Frontal cortex (tissue), 3 donors: ENCODE measurements at regions not wholly inside any gene's neighbourhood (a gene's known extent, or its start where the extent isn't known, plus 50 kb on each side); places are given as distances from the start of the nearest gene placed in this dataset.

Source experiments
- DNase-seq, 2 donors: peaks; one replicate each; pipeline ENCODE4 v3.0.0; 2012; ENCODE audit warnings: low spot score in 2 of 2
- FAIRE-seq: peaks from 2 replicates; lab custom pipeline; 2012; peaks lifted over from hg19 to GRCh38; lab: Jason Lieb, UNC
- donor health status: control.
- donor health status: control.
- donor health status: control.

DNA sequence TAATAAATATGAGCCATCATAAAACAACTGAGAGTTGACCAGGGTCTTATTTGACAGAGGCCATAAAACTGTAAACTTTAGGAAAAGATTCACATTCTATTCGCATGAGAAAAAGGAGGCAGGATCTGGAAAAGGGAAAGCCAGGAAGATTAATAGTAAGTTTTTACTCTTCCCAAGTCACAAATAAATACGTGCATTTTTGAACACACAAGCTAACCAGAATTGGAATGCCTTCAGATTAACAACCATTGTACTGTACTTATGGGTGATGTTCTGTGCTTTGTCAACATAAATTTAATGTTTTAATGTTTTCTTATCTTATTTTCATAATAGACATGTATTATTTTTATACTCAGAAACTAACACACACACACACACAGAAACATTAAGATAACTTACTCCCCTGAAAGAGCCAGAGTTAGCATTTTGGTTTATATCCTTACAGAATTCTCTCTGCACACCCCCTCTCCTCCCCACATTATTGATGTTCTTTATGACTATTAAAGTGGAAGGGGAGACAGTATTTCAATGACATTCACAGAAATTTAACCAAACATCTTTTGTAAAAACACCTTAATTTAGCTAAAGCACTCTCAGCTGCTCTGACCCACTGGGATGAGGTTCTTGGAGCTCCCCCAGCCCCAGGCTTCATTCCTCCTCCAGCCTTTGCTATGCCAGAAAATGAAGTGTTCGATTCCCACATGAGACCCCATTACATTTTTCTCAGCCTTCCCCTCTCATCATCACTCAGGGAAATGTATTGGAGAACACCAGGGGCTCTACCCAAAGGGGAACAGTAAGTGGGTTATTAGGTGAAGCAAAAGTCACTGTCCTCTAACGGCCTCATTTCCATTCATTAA is 155.5 kb downstream of the ESM1 start:
- no peak for FAIRE-seq
- no peak for DNase-seq

DNA sequence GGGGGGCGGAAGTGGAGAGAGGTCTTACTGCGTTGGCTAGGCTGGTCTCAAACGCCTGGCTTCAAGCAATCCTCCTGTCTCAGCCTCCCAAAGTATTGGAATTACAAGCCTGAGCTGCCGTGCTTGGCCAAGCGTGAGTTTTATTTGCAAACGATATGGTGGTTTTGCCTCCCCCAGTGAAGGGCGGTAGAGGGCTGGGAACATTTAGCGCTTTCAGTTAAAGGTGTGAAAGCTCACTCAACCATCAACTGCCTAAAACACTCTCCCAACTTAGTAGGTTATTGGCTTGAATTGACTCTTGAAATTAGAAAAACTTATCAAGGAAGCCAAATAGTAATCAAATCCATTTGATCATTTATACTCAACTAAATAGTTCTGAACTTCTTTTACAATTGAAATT is 156.3 kb downstream of the ESM1 start:
- FAIRE-seq (no peak), DNase-seq (no peak)

DNA sequence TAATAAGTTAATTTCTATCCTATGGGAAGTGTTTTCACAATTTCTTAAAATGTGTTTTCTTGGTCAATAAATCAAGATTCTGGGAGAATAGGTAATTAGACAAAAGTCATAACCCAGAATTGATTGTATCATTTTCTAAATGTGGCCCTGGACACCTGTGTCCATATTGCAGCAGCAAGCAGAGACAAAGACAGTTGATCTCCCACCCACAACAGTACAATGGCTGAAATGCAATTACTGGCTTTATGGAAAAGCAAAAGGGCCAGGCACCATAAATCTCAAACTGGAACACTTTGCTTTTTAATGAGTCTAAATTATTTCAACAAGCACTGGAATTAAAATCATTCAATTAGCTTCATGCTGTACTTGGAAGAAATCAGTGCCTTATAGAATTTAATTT is 157.2 kb downstream of the ESM1 start:
- DNase-seq = no peak
- FAIRE-seq = no peak

DNA sequence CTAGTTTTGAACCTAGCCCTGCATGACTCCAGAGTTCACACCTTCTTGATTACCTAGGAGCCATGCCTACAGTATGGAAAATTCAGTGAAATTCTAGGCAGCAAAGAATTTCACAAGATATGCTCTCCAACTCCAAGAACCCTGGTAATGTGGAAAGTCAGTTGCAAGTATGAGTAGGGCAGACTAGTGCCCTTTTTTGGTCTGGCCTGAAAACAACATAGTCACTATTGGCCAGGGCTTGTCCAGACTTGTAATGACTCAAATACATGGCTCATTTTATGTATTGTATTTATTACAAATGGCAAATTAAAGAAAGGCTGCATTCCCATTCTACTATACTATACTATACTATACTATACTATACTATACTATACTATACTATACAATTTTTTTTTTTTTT is 160.4 kb downstream of the ESM1 start:
- FAIRE-seq = no peak

DNA sequence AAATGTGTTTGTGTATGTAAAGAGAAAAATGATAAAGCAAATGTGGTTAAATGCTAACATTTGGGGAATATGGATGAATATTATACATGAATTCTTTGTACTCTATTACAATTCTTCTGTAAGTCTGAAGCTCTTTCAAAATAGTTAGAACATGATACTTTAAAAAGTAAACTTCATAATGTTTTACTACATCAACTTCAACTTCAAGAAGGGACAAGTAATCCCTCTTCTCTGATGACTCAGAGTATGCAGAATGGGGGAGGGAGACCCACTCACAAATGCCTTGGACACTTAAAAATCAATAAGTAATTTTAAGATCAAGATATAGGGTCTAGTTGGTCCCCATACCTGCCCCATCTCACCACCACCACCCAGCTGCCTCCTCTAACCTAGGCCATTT is 162.4 kb downstream of the ESM1 start:
- no peak for DNase-seq
- no peak for FAIRE-seq

More for the DNA sequence above, 160.4 kb downstream of the ESM1 start:
- no peak for DNase-seq

DNA sequence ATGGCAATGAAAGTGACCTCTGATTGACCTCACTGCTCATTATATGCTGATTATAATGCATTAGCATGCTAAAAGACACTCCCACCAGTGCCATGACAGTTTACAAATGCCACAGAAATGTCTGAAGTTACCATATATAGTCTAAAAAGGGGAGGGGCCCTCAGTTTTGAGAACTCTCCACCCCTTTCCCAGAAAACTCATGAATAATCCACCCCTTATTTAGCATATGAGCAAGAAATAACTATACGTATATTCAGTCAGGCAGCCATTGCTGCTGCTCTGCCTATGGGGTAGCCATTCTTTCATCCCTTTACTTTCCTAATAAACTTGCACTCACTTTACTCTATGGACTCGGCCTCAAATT is 163.1 kb downstream of the ESM1 start:
- FAIRE-seq (no peak), DNase-seq (no peak)

DNA sequence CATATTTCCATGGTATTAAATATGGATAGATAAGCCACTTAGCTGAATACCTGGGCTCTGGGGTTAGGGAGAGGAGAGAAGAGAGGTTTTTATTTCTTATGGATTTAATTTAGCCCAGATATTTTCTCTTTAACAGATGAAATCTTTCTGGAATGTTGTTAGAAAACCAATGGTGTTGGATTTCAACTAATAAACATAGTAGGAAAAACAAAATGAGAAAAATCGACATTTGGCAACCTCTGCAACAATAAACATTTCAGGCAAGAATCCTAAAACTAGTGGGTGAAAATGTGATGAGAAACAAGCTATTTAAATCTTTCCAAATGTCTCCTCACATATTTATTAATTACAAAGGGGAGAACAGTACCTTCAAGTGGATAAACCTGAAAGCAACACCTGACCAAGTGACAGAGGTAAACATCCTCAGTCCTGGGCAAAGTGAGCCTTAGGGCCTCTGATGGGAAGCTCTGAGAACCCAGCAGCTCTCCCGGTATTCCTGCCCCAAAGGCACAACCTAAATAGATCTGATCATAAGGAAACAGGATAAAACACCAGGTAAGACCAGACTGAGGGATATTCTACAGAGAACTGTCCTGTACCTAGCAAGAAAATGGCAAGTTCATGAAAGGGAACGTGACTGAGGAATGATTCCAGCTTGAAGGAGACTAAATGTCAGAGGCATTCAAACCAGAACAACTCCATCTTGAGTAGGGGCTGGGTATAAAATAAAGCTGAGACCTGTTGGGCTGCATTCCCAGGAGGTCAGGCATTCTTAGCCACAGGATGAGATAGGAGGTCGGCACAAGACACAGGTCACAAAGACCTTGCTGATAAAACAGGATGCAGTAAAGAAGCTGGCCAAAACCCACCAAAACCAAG is 163.7 kb downstream of the ESM1 start:
- FAIRE-seq = no peak
- DNase-seq = no peak

DNA sequence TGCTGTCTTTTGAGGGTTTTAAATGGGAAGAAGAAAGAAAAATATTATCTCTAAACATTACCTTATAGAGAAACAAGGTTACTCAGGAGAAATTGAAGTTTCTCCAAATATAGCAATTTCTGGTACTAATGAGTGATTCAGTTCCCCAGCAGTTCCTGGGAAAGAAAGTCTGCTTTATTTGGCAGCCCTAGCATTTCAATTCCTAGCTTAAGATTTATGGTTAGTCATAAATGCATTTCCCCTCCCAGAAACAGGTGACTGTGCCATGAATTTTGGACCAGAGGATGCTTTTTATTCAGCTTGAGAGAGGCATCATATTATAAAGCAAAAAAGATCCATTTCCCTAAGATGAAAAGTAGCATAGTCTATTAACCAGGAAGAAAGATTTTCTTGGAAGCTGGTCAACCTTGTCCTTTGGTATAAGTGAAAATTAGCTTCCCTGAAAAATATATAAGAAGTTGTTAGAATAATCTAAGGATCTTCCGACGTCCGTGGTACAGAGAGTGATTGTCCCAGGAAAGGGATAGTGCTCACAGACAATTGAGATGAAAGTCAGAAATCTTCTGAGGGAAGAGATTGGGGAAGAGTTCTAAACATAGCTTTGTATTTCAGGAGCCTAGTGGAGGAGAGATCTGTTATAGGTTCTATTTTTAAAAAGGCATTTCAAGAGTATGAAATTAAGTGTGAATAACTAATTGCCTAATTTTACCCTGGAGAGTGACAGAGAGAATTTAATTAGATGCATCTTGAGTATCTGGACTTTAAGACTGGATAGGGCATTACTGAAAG is 164.9 kb downstream of the ESM1 start:
- no peak for DNase-seq
- no peak for FAIRE-seq

DNA sequence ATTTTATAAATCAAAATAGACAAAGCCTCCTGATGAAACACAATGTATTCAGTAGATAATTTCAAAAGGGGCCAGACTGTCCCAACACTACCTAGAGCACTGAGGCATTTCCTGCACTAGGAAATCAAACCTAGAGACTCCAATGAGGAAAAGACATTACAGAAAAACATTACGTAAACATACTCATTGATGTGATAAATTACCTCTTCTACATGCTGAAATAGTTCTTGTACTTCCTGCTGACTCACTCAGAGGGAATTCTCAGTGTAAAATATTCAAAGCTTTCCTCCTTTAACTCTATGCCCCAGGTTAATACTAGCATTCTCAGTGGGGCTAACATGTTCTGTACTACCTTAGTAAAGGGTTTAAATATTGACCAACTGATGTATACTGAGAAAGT is 178.0 kb downstream of the ESM1 start:
- DNase-seq = no peak
- no peak for FAIRE-seq

DNA sequence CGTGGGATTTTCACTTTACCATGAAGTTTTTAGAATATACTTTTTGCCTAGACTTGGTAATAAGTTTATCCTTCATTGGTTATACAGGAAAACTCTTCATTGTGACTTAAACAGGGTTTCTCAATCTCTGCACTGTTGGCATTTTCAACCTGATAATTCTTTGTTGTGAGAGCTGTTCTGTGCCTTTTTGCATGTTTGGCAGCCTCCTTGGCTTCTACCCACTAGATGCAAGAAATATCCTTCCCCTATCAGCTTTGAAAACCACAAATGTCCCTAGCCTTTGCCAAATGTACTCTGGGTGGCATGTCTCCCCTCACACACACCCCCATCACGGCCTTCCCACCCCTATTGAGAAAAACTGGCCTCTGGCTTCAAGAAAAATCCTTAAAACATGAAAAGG is 180.9 kb downstream of the ESM1 start:
- DNase-seq (no peak), FAIRE-seq (no peak)

DNA sequence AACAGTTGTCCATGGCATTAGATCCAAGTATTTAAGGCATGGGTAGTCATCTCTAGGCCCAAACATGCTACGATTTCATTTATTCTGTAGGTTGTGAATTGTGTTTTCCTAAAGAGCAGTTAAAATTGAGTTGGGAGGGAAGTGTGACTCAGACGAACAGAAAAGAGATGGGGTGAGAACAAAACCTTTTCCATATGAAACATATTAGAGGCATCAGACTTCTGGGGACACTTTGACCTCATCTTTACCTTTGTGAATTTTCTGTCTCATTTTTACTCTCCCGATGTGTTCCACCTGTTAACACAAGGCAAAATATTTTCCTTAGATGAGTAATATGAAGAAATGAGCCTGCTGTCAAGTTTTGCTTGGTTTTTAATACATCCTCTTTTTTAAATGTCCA is 181.3 kb downstream of the ESM1 start:
- no peak for FAIRE-seq
- DNase-seq = no peak

DNA sequence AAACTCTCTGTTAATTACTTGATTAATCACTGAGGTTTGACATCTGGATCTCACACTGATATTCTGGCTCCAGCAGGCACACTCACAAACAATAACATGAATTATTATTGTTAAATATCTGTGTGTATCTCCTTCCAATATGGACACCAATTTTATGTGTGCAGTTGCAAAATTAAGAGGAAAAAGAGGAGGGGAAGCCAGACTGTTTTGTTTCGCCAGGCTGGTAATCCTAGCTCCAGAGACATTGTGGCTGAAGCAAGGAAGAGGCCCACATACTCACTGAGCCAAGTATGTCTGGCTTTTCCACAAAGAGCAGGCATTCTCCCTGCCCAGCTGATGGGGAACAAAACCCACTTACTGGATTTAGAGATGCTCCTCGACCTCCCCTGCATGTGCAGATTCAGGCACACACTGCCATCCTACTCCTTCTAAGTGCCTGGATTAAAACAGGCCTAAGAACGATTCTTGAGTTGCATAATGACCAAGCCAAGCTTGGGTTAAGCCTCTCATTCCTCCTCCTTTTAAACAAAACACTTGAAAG is 181.9 kb downstream of the ESM1 start:
- DNase-seq (no peak), FAIRE-seq (no peak)

DNA sequence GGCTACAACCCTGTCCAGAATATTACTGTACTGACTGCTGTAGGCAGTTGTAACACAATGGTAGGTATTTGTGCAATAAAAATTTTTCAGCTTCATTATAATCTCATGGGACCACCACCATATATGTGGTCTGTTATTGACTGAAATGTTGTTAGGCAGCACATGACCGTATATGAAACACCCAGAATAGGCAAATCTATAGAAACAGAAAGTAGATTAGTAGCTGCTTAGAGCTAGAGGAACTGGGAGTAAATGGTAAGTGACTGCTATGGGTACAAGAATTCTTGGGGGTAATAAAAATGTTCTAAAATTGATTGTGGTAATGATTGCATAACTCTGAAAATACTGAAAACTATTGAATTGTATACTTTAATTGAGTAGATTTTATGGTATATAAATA is 185.7 kb downstream of the ESM1 start:
- FAIRE-seq = no peak
- DNase-seq = no peak

DNA sequence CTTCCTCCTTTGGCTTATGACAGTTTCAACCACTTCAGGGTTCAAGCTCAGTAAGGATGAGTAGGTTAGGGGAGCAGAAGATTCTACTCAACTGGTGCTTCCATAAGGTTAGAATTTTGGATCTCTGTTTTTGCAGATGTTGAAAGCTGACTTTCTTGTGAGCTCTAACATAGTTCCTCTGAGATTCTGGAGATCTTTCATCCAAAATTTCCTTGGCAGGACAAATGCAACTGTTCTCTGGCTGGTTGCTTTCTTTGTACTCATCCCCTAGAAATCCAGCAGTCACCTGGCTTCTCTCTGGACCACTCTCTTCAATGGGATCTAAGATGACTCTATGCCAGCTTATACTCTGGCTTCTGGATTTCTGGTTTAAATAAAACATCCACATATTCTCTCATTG is 189.6 kb downstream of the ESM1 start:
- FAIRE-seq (no peak), DNase-seq (no peak)

DNA sequence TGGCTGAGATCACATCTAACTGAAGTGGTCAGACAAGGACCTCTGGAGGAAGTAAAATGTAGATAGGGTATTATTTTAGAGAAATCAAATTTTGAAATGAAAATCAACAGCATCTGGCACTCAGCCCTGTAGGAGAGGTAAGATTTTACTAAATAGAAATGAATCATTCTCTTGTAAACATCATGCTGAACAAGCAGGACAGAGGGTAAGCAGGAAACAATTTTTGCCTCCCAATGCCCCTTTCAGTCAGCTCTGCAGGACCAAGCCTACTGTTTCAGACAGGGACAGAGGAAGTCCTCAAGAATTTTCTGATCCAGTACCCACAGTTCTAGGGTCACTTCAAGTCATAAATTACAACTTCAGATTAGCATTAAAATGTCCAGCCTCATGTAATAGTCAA is 190.1 kb downstream of the ESM1 start:
- no peak for FAIRE-seq

DNA sequence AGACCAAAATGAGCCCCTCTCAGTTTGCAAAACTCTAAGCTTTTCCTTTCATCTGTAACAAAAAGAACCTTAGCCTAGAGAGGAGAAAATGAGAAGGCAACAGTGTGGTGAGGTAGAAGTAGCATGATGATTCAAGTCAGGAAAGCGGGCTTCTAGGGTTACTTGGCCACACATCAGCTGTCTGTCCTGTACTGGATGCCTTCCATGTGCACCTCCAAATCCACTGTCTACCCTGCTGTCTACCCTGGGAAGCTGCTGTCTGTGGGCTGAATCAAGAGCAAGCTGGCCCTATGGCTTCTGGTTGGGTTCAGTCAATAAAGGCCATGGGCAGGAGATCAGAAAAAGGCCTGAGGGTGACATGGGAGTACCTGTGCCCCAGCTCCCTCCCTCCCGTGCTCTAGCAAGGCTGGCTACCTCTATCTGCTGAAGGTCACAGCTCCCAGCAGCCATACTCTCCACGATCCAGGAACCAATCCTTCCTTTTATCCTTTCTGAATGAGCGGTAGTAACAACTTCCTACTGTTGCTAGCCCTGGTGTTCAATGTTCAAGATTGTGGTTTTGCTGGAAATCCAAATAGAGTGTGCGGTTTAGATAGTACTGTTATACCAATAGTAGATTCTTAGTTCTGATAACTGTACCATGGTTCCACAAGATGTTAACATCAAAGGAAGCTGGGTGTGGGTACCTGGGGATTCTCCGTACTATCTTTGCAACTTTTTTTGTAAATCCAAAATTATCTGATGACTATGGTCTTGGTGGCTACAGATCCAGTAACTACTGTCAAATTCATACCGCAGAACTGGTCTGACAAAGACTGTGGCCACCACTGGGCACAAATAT is 191.0 kb downstream of the ESM1 start:
- no peak for FAIRE-seq

More for the DNA sequence above, 190.1 kb downstream of the ESM1 start:
- no peak for DNase-seq

DNA sequence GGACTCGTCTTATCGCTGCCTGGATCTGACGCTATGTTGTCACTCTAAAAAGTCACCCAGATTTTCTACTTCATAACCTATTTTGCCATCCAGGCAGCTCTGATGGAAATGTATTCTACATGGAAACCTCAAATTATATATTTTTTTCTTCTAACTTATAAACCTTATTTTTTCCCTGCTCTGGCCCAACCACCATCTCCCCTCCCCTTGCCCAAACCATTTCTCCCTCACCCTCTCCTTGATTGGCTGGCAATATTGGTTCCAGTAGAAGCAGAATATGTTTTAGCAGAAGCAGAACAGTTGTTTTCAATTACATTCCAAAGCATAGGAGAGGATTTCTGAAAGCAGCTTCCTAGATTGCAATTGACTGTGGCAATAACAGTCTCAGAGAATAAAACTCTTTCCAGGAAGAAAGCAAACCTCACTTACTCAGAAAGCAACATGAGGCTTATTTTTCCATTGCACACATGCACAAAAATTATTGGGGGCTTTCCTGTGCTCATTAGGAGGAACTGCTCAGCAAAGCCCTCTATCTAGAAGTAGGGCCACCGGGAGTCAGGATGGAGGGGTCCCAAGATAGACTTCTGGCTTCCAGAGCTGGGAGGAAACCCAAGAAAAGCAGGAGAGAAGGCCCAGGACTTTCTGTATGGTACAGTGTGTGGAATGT is 191.8 kb downstream of the ESM1 start:
- no peak for DNase-seq
- FAIRE-seq = no peak

More for the DNA sequence above, 191.0 kb downstream of the ESM1 start:
- no peak for DNase-seq

DNA sequence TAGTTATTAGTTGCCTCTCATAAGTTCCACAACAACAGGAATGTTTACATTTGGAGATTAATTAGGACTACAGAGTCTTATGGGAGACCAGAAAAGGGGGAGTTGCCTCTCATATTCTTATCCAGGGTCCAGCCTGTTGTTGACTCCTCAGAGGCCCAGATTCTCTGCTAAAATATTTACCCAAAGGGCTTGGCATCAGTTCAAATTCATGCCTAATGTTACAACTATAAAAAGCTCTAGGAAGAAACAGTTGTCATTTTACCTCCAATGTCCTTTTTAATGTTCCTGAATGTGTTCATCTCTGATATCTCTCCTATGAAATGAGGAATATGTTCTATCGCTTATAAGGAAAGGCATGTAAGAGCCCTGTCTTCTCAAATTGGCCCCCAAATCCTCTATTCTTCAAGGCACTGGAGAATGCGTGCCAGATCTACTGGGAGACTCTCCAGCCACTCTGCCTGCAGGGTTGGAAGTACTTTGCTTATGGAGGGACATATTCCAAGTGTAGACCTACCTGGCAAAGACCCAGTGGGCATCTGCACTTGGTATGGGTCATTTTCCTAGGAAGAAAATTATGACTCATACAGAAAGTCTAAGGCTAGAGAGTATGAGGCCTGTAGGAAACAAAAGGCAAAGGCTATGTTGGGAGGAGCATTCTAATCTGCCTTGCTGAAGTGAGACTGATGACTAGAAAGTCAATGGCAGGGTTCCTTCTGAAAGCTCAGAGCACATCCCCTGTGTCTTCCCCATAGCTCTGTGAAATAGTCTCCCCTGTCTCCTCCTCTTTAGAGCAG is 192.6 kb downstream of the ESM1 start:
- DNase-seq (no peak), FAIRE-seq (no peak)
